ENCODE measurements at regions not wholly inside any gene's neighbourhood (a gene's known extent, or its start where the extent isn't known, plus 50 kb on each side); places are given as distances from the start of the nearest gene placed in this dataset.

DNA sequence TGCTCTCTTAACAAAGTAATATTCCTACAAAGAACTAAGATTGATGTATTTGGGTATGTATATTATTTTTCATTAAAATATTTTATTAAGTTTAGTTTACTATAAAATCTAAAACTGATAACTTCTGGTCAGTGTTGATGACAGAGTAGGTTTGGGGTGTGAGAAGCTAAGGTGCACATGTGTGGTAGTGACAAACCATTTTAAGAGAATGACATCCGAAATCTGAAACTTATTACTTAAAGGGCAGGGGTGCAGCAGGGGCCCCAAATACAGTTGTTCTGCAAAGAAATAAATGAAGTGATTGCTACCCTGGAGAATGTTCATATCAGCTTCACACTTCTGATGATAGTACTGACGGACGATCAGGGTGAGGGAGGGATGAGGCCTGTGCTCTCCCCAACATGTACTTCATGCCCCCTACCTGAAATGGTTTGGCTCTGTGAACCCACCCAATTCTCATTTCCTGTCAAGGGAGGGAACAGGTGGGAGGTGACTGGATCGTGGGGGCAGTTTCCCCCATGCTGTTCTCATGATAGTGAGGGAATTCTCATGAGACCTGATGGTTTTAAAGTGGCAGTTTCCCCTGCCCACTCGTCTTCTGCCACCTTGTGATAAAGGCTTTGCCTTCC lies 125.3 kb upstream of the RFX3 start:
- no peaks in the 10 kb centered on the region for H3K27me3 ChIP-seq (ENCODE audit: insufficient read depth, low read depth)
- H3K4me2 ChIP-seq: no peak overlapping the region
- TF ChIP-seq CTCF (conservative IDR thresholded peaks at IDR 0.05; ENCODE audit: low read depth, low read length): no peak
- H3K79me2 ChIP-seq (ENCODE audit: insufficient read depth, low read depth): no peaks in the 10 kb centered on the region
- no peak overlapping the region for H2AFZ ChIP-seq (ENCODE audit: low read depth)
- H4K20me1 ChIP-seq (ENCODE audit: insufficient read depth): no peaks in the 10 kb centered on the region
- no peaks in the 10 kb centered on the region for H3K4me1 ChIP-seq (ENCODE audit: low read depth, poor library complexity, severe bottlenecking)
- no peak overlapping the region for H3K9ac ChIP-seq
- H3K27ac ChIP-seq: no peak overlapping the region
- no peaks in the 10 kb centered on the region for H3K36me3 ChIP-seq (ENCODE audit: insufficient read depth)
- H3K4me3 ChIP-seq (IDR thresholded peaks at IDR 0.05; ENCODE audit: insufficient read depth, low read depth, low read length): no peak overlapping the region

GRCh38 chr9:3648722-3649246 lies 123.0 kb upstream of the RFX3 start:
- no peaks in the 10 kb centered on the region for H3K36me3 ChIP-seq (ENCODE audit: insufficient read depth)
- H3K4me2 ChIP-seq: no peak overlapping the region
- H3K4me3 ChIP-seq (IDR thresholded peaks at IDR 0.05; ENCODE audit: insufficient read depth, low read depth, low read length): no peak overlapping the region
- no peak overlapping the region for H3K9ac ChIP-seq
- H4K20me1 ChIP-seq (ENCODE audit: insufficient read depth): no peaks in the 10 kb centered on the region
- H3K4me1 ChIP-seq (ENCODE audit: low read depth, poor library complexity, severe bottlenecking): no peaks in the 10 kb centered on the region
- no peaks in the 10 kb centered on the region for H3K79me2 ChIP-seq (ENCODE audit: insufficient read depth, low read depth)
- no peak overlapping the region for H2AFZ ChIP-seq (ENCODE audit: low read depth)
- H3K27me3 ChIP-seq (ENCODE audit: insufficient read depth, low read depth): no peaks in the 10 kb centered on the region
- no peak for TF ChIP-seq CTCF (conservative IDR thresholded peaks at IDR 0.05; ENCODE audit: low read depth, low read length)
- no peak overlapping the region for H3K27ac ChIP-seq

DNA sequence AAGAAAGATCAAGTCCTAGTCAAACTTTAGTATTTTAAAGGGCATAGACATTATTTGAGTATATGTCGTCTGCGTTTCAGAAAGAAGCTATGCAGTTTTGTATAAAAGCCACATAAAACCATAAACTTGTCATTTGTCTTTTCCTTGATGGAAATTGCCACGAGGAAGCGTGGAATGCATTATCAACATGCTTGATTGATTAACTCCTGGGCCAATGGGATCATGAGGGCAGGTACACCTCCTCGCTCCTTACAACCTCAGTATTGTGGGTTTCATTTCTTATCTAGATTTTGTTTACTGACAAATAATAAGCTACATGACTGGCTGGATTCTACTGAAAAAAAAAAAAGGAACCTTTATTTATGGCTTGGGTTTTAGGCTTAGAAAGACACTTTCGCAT lies 122.5 kb upstream of the RFX3 start:
- Histone ChIP-seq H3K4me2 (no peak overlapping the region), H3K27me3 (ENCODE audit: insufficient read depth, low read depth) (no peaks in the 10 kb centered on the region), H3K27ac (no peak overlapping the region), H3K79me2 (ENCODE audit: insufficient read depth, low read depth) (no peaks in the 10 kb centered on the region), H3K4me3 (IDR thresholded peaks at IDR 0.05; ENCODE audit: insufficient read depth, low read depth, low read length) (no peak overlapping the region), H2AFZ (ENCODE audit: low read depth) (no peak overlapping the region), H3K9ac (no peak overlapping the region), H4K20me1 (ENCODE audit: insufficient read depth) (no peaks in the 10 kb centered on the region), H3K36me3 (ENCODE audit: insufficient read depth) (no peaks in the 10 kb centered on the region), H3K4me1 (ENCODE audit: low read depth, poor library complexity, severe bottlenecking) (no peaks in the 10 kb centered on the region)
- no peak for TF ChIP-seq CTCF (conservative IDR thresholded peaks at IDR 0.05; ENCODE audit: low read depth, low read length)

DNA sequence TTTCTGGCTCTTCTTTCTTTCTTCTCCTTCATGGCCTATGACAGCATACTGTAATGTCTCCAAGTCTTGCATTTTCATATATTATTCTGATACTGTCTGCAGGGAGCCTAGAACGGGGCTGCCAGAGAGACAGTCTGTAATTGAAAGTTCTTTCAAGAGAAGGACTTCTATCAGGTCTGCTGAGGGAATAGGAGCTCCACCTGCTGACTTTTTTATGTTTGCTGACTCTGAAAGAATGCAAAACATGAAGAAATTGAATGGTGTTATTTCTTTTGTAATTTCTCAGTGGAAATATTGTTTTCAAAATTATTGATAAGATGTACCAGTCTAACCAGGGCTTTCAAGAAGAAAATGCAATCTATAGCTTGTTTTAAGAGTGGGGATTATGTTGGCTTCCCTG lies 121.9 kb upstream of the RFX3 start:
- H3K27me3 ChIP-seq (ENCODE audit: insufficient read depth, low read depth): no peaks in the 10 kb centered on the region

More for the DNA sequence above, 121.9 kb upstream of the RFX3 start:
- no peak overlapping the region for H3K4me2 ChIP-seq
- no peak overlapping the region for H3K4me3 ChIP-seq (IDR thresholded peaks at IDR 0.05; ENCODE audit: insufficient read depth, low read depth, low read length)
- no peak overlapping the region for H3K27ac ChIP-seq
- H3K4me1 ChIP-seq (ENCODE audit: low read depth, poor library complexity, severe bottlenecking): no peaks in the 10 kb centered on the region
- no peak overlapping the region for H2AFZ ChIP-seq (ENCODE audit: low read depth)
- no peak for TF ChIP-seq CTCF (conservative IDR thresholded peaks at IDR 0.05; ENCODE audit: low read depth, low read length)
- H3K9ac ChIP-seq: no peak overlapping the region
- H3K79me2 ChIP-seq (ENCODE audit: insufficient read depth, low read depth): no peaks in the 10 kb centered on the region
- no peaks in the 10 kb centered on the region for H4K20me1 ChIP-seq (ENCODE audit: insufficient read depth)
- no peaks in the 10 kb centered on the region for H3K36me3 ChIP-seq (ENCODE audit: insufficient read depth)
